IMR-90 (cell line): ENCODE measurements at regions not wholly inside any gene's neighbourhood (a gene's known extent, or its start where the extent isn't known, plus 50 kb on each side); places are given as distances from the start of the nearest gene placed in this dataset.

Experiments
- ATAC-seq: fragments of 200-7000 bp; cut with Tn5 transposase; 2 replicates; pipeline ENCODE4 v1.9.1; 2020; ENCODE audit warnings: low read depth, mild to moderate bottlenecking, moderate library complexity
- BruUV-seq: library from RNA; stranded (reverse); fragments of 400-500 nt; replicated peaks from 2 replicates; lab custom pipeline; 2021; lab: Mats Ljungman, UMichigan
- CTCF ChIA-PET: fragments of 300-600 bp; formaldehyde crosslinking; extraction: SDS; loops from one replicate; lab custom pipeline; 2021; ENCODE audit warnings: antibody characterized with exemption; lab: Yijun Ruan, JAX
- POLR2A ChIA-PET: fragments of 300-600 bp; sonication (Branson Sonifier 250); formaldehyde crosslinking; loops from one replicate; lab custom pipeline; 2022; ENCODE audit warnings: antibody characterized with exemption; ENCODE audit not compliant: unreplicated experiment; lab: Charles Lee
- DNase-seq: peaks from one replicate; pipeline ENCODE4 v3.0.0; 2013
- H2AFZ ChIP-seq: replicated peaks from 2 replicates; pipeline ENCODE3; 2013; ENCODE audit warnings: low read length, mild to moderate bottlenecking; ENCODE audit not compliant: poor library complexity
- H2AK5ac ChIP-seq: 2 replicates; pipeline ENCODE4 v1.6.1; 2013; ENCODE audit warnings: low read depth, low read length, inconsistent platforms
- H2AK9ac ChIP-seq: replicated peaks from 2 replicates; pipeline ENCODE3; 2013; ENCODE audit warnings: mild to moderate bottlenecking, low read depth, low read length, moderate library complexity; ENCODE audit not compliant: poor library complexity
- H2BK120ac ChIP-seq: 2 replicates; pipeline ENCODE4 v1.6.1; 2013; ENCODE audit warnings: low read depth, low read length, inconsistent platforms
- H2BK15ac ChIP-seq: 3 replicates; pipeline ENCODE4 v1.6.1; 2013; ENCODE audit warnings: low read depth, low read length, inconsistent platforms
- H2BK20ac ChIP-seq: 2 replicates; pipeline ENCODE4 v1.6.1; 2013; ENCODE audit warnings: low read depth, mild to moderate bottlenecking, inconsistent platforms, low read length, moderate library complexity
- H2BK5ac ChIP-seq: 2 replicates; pipeline ENCODE4 v1.6.1; 2013; ENCODE audit warnings: mild to moderate bottlenecking, low read depth, low read length, inconsistent platforms; ENCODE audit not compliant: poor library complexity, severe bottlenecking
- H3K14ac ChIP-seq: replicated peaks from 2 replicates; pipeline ENCODE4 v1.6.1; 2013; ENCODE audit warnings: low read depth, low read length, inconsistent platforms
- H3K18ac ChIP-seq: 2 replicates; pipeline ENCODE4 v1.6.1; 2013; ENCODE audit warnings: low read depth, low read length, control low read depth
- H3K23ac ChIP-seq: 2 replicates; pipeline ENCODE4 v1.6.1; 2013; ENCODE audit warnings: low read depth, low read length, inconsistent platforms
- H3K27ac ChIP-seq: 2 replicates; pipeline ENCODE4 v1.5.1; 2013; ENCODE audit warnings: mild to moderate bottlenecking, control low read depth, low read length; ENCODE audit not compliant: insufficient read depth
- H3K27me3 ChIP-seq: 2 replicates; pipeline ENCODE4 v1.6.1; 2013; ENCODE audit warnings: low read length; ENCODE audit not compliant: control insufficient read depth, insufficient read depth
- H3K36me3 ChIP-seq: 2 replicates; pipeline ENCODE4 v1.6.1; 2013; ENCODE audit warnings: low read length, mixed read lengths; ENCODE audit not compliant: control insufficient read depth, insufficient read depth
- H3K4ac ChIP-seq: 2 replicates; pipeline ENCODE4 v1.6.1; 2013; ENCODE audit warnings: low read depth, low read length, inconsistent platforms
- H3K4me1 ChIP-seq: 2 replicates; pipeline ENCODE4 v1.6.1; 2013; ENCODE audit warnings: low read length, mixed read lengths; ENCODE audit not compliant: control insufficient read depth, insufficient read depth
- H3K4me2 ChIP-seq: 2 replicates; pipeline ENCODE4 v1.6.1; 2013; ENCODE audit warnings: low read depth, mild to moderate bottlenecking, control low read depth, low read length, moderate library complexity
- H3K4me3 ChIP-seq: 2 replicates; pipeline ENCODE4 v1.5.1; 2013; ENCODE audit warnings: low read depth, mild to moderate bottlenecking, control low read depth, low read length, moderate library complexity; ENCODE audit not compliant: insufficient read depth
- H3K56ac ChIP-seq: 2 replicates; pipeline ENCODE4 v1.6.1; 2013; ENCODE audit warnings: low read length, inconsistent platforms; ENCODE audit not compliant: insufficient read depth; ENCODE audit errors: extremely low read depth
- H3K79me1 ChIP-seq, 2 experiments: 2 replicates each; pipeline ENCODE4 v1.6.1; 2013; ENCODE audit warnings: low read length in 2 of 2, inconsistent platforms in 1 of 2, low read depth in 1 of 2
- H3K9ac ChIP-seq: 2 replicates; pipeline ENCODE4 v1.6.1; 2013; ENCODE audit warnings: low read depth, low read length, control low read depth
- H3K9me1 ChIP-seq: 2 replicates; pipeline ENCODE4 v1.6.1; 2013; ENCODE audit warnings: low read length, inconsistent platforms; ENCODE audit not compliant: insufficient read depth
- H3K9me3 ChIP-seq: 2 replicates; pipeline ENCODE4 v1.6.1; 2013; ENCODE audit warnings: low read length; ENCODE audit not compliant: control insufficient read depth, insufficient read depth
- H4K20me1 ChIP-seq: 2 replicates; pipeline ENCODE4 v1.6.1; 2013; ENCODE audit warnings: low read length, inconsistent platforms; ENCODE audit not compliant: insufficient read depth
- H4K5ac ChIP-seq: 2 replicates; pipeline ENCODE4 v1.6.1; 2013; ENCODE audit warnings: mild to moderate bottlenecking, low read depth, low read length, control low read depth
- H4K8ac ChIP-seq, 2 experiments: 2 replicates each; pipeline ENCODE4 v1.6.1; 2013; ENCODE audit warnings: low read depth in 2 of 2, low read length in 2 of 2, control low read depth in 1 of 2, inconsistent platforms in 1 of 2
- H4K91ac ChIP-seq: 2 replicates; pipeline ENCODE4 v1.6.1; 2013; ENCODE audit warnings: low read depth, low read length, inconsistent platforms; ENCODE audit not compliant: insufficient read depth
- CHD1 ChIP-seq: IDR thresholded peaks from 2 replicates; pipeline ENCODE4 v1.6.1; 2012; ENCODE audit warnings: low read depth, low read length, improper control_type of control experiment
- FOS ChIP-seq: fragments of 150-350 bp; IDR thresholded peaks from 2 replicates; pipeline ENCODE4 v1.6.1; 2016; ENCODE audit warnings: low read depth, low read length
- MAFK ChIP-seq: IDR thresholded peaks from 2 replicates; pipeline ENCODE4 v1.6.1; 2012; ENCODE audit warnings: low read depth, low read length, improper control_type of control experiment
- MAZ ChIP-seq: IDR thresholded peaks from 2 replicates; pipeline ENCODE4 v1.6.1; 2012; ENCODE audit warnings: low read depth, mild to moderate bottlenecking, low read length, improper control_type of control experiment, moderate library complexity, borderline replicate concordance
- MXI1 ChIP-seq: IDR thresholded peaks from 2 replicates; pipeline ENCODE4 v1.6.1; 2012; ENCODE audit warnings: low read depth, mild to moderate bottlenecking, low read length, moderate library complexity, borderline replicate concordance
- NFE2L2 ChIP-seq: fragments of 150-350 bp; IDR thresholded peaks from 2 replicates; pipeline ENCODE4 v1.6.1; 2016; ENCODE audit warnings: low read depth, mild to moderate bottlenecking, low read length
- RFX5 ChIP-seq: IDR thresholded peaks from 2 replicates; pipeline ENCODE4 v1.8.0; 2012; ENCODE audit warnings: low read depth, mild to moderate bottlenecking, low read length, moderate library complexity
- SMC3 ChIP-seq: fragments of 150-350 bp; IDR thresholded peaks from 2 replicates; pipeline ENCODE4 v1.6.1; 2016; ENCODE audit warnings: low read depth, mild to moderate bottlenecking, antibody characterized with exemption, low read length, moderate library complexity
- WGBS, 2 experiments: methylation state at CpG; one replicate each; pipeline versions ENCODE4 v1.1.5 to v1.1.7; 2013; ENCODE audit warnings: missing lambda C conversion rate in 2 of 2; ENCODE audit not compliant: insufficient read length in 1 of 2; ENCODE audit errors: extremely low coverage in 2 of 2; 5-methylcytosine and 5-hydroxymethylcytosine counted together
- dilution Hi-C: fragments of 300-500 bp; cut with HindIII; formaldehyde crosslinking; loops from one replicate; pipeline ENCODE4 v1.14.3; 2018; ENCODE audit warnings: low sequenced_read_pairs; ENCODE audit not compliant: unreplicated experiment
- in situ Hi-C: fragments of 300-500 bp; cut with MboI; formaldehyde crosslinking; loops from 3 replicates; pipeline ENCODE4 v1.14.3; 2019; ENCODE audit warnings: low sequenced_read_pairs, inconsistent platforms, mixed read lengths
- intact Hi-C: fragments of 100-400 bp; cut with micrococcal nuclease; formaldehyde crosslinking; loops from 2 replicates; pipeline ENCODE4 v1.10.0; 2022
- TF ChIP-seq, protein P1 (sequence below): conservative IDR thresholded peaks from 2 replicates; pipeline ENCODE4 v1.5.1; 2012; ENCODE audit warnings: mild to moderate bottlenecking, low read depth, low read length, improper control_type of control experiment

DNA sequence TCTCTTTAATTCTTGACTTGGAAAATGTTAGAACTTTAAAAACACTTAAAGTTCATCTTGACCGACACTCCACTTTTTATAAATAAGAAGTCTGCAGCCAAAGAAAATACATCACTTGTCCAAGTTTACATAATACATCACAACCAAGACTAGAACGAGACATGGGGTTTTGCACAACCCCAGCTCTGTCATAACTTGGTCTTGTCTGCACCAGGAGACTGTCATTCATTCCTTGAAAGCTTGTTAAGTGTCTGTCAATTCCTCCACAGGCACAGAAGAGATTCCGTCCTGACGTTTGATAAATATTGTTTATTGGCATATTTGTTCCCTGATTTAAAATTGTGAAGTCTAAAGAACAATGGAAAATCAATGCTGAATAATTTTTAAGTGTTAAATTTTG is 139.5 kb upstream of the SETBP1 start:
- no peak overlapping the region for H3K18ac ChIP-seq
- intact Hi-C loops (no loop called here), in situ Hi-C loops (no loop called here), dilution Hi-C loops (no loop called here)
- H3K4ac ChIP-seq = no peak overlapping the region
- H3K36me3 ChIP-seq = no peaks in the 10 kb centered on the region
- no peak overlapping the region for H2AK9ac ChIP-seq
- no peaks in the 10 kb centered on the region; the same call in 1 of the 2 replicates for H3K27me3 ChIP-seq
- H3K23ac ChIP-seq = no peak overlapping the region
- no CpG with 5 or more reads among the region's 4 CpGs for WGBS, 2 experiments
- no peaks in the 10 kb centered on the region for H3K9me1 ChIP-seq
- no peak overlapping the region for H2AFZ ChIP-seq
- H2BK5ac ChIP-seq = no peak overlapping the region
- no peaks in the 10 kb centered on the region for H3K4me1 ChIP-seq
- H3K56ac ChIP-seq = no peak overlapping the region
- no peaks in the 10 kb centered on the region for H3K9me3 ChIP-seq
- H4K5ac ChIP-seq = no peak overlapping the region
- H2BK120ac ChIP-seq = no peak overlapping the region
- no TSS peak for BruUV-seq
- no peak overlapping the region for H2BK20ac ChIP-seq
- H2BK15ac ChIP-seq = no peak overlapping the region
- no peak for ATAC-seq
- H3K4me3 ChIP-seq = no peak overlapping the region
- no peaks in the 10 kb centered on the region for H4K20me1 ChIP-seq
- H2AK5ac ChIP-seq = no peak overlapping the region
- H3K27ac ChIP-seq = no peak overlapping the region
- no peak overlapping the region for H3K4me2 ChIP-seq
- H3K79me1 ChIP-seq = no peaks in the 10 kb centered on the region
- H3K14ac ChIP-seq = no peak overlapping the region
- no peak for TF ChIP-seq SMC3
- no peak for TF ChIP-seq NFE2L2
- no peak for TF ChIP-seq CHD1
- TF ChIP-seq MAZ = no peak
- TF ChIP-seq FOS = no peak
- no peak for TF ChIP-seq MAFK
- no peak for TF ChIP-seq MXI1
- TF ChIP-seq, protein P1, sequence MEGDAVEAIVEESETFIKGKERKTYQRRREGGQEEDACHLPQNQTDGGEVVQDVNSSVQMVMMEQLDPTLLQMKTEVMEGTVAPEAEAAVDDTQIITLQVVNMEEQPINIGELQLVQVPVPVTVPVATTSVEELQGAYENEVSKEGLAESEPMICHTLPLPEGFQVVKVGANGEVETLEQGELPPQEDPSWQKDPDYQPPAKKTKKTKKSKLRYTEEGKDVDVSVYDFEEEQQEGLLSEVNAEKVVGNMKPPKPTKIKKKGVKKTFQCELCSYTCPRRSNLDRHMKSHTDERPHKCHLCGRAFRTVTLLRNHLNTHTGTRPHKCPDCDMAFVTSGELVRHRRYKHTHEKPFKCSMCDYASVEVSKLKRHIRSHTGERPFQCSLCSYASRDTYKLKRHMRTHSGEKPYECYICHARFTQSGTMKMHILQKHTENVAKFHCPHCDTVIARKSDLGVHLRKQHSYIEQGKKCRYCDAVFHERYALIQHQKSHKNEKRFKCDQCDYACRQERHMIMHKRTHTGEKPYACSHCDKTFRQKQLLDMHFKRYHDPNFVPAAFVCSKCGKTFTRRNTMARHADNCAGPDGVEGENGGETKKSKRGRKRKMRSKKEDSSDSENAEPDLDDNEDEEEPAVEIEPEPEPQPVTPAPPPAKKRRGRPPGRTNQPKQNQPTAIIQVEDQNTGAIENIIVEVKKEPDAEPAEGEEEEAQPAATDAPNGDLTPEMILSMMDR = no peak
- TF ChIP-seq RFX5 = no peak
- CTCF ChIA-PET = no interaction called here
- H4K91ac ChIP-seq = no peak overlapping the region
- no peak for DNase-seq
- H4K8ac ChIP-seq = no peak overlapping the region
- H3K9ac ChIP-seq = no peak overlapping the region
- POLR2A ChIA-PET = no interaction called here
